H1 (cell line): ENCODE measurements at regions not wholly inside any gene's neighbourhood (a gene's known extent, or its start where the extent isn't known, plus 50 kb on each side); places are given as distances from the start of the nearest gene placed in this dataset.

Source experiments
- CHD2 ChIP-seq: IDR thresholded peaks from 2 replicates; pipeline ENCODE4 v1.6.1; 2012; ENCODE audit warnings: low read length, improper control_type of control experiment
- JUN ChIP-seq: IDR thresholded peaks from 2 replicates; pipeline ENCODE4 v1.6.1; 2011; ENCODE audit warnings: low read depth, mild to moderate bottlenecking, improper control_type of control experiment, low read length
- RAD21 ChIP-seq, 2 experiments: IDR thresholded peaks in 1 of 2; conservative IDR thresholded peaks in 1 of 2; 2 replicates each; pipeline ENCODE4 v1.6.1; 2011; ENCODE audit warnings: low read depth in 2 of 2, low read length in 2 of 2, improper control_type of control experiment in 1 of 2, inconsistent platforms in 1 of 2, mild to moderate bottlenecking in 1 of 2, moderate library complexity in 1 of 2
- RNF2 ChIP-seq: fragments of 200-900, 300-1000 bp; sonication (generic); IDR thresholded peaks from 2 replicates; pipeline ENCODE4 v1.7.1; 2016; ENCODE audit warnings: borderline replicate concordance, low read depth, mild to moderate bottlenecking, antibody characterized with exemption, low read length; ENCODE audit not compliant: poor library complexity, severe bottlenecking; ENCODE audit errors: missing control alignments
- YY1 ChIP-seq: IDR thresholded peaks from 2 replicates; pipeline ENCODE4 v1.6.1; 2011; ENCODE audit warnings: low read depth, mild to moderate bottlenecking, low read length

DNA sequence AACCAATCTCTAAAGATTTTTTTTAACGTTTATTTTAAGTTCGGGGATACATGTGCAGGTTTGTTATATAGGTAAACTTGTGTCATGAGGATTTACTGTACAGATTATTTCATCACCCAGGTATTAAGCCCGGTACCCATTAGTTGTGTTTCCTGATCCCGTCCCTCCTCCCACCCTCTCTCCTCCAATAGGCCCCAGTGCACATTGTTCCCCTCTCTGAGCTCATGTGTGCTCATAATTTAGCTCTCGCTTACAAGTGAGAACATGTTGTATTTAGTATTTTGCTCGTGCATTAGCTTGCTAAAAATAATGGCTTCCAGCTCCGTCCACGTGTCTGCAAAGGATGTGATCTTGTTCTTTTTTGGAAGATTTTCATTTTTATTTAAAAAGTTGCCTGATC lies 2309.4 kb upstream of the AGA start (continued):
- TF ChIP-seq RNF2: no peak
- no peak for TF ChIP-seq YY1
- no peak for TF ChIP-seq CHD2
- no peak for TF ChIP-seq JUN
- no peak for TF ChIP-seq RAD21 (IDR thresholded peaks at IDR 0.05 in 1 of 2, conservative IDR thresholded peaks at IDR 0.05 in 1 of 2; ENCODE audit: low read depth in 2 of 2, low read length in 2 of 2)
- TF ChIP-seq, all 59 proteins: peak for 0
